Transverse colon (tissue), 4 donors: ENCODE measurements at regions not wholly inside any gene's neighbourhood (a gene's known extent, or its start where the extent isn't known, plus 50 kb on each side); places are given as distances from the start of the nearest gene placed in this dataset.

Experiments used
- DNase-seq: peaks from one replicate; pipeline ENCODE4 v3.0.0-alpha.2; 2019
- H3K27ac ChIP-seq, 4 donors: fragments of 200-600 bp; sonication (generic); 2 replicates each; pipeline ENCODE4 v1.5.1; 2016 to 2018; ENCODE audit warnings: inconsistent platforms in 4 of 4
- H3K27me3 ChIP-seq: fragments of 200-600 bp; sonication (generic); 2 replicates; pipeline ENCODE4 v1.5.1; 2017; ENCODE audit warnings: inconsistent platforms
- H3K36me3 ChIP-seq, 4 donors: fragments of 200-600 bp; sonication (generic); 2 replicates each; pipeline ENCODE4 v1.5.1; 2017 to 2019; ENCODE audit warnings: inconsistent platforms in 4 of 4
- H3K4me1 ChIP-seq, 4 donors: fragments of 200-600 bp; sonication (generic); 2 replicates each; pipeline ENCODE4 v1.5.1; 2017 to 2020; ENCODE audit warnings: inconsistent platforms in 4 of 4
- H3K4me3 ChIP-seq, 4 donors: fragments of 200-600 bp; sonication (generic); 1 replicate in 1 of 4; 2 replicates in 3 of 4; pipeline versions ENCODE4 v1.5.1 to v1.6.1; 2017 to 2019; ENCODE audit warnings: inconsistent platforms in 4 of 4
- H3K9me3 ChIP-seq, 2 donors: fragments of 200-600 bp; sonication (generic); 2 replicates each; pipeline ENCODE4 v1.5.1; 2017 to 2019; ENCODE audit warnings: inconsistent platforms in 2 of 2
- EP300 ChIP-seq: sonication (generic); formaldehyde crosslinking; IDR thresholded peaks from one replicate; pipeline ENCODE4 v1.6.1; 2017; ENCODE audit warnings: antibody characterized with exemption, low read depth
- POLR2A ChIP-seq: fragments of 450-650 bp; IDR thresholded peaks from one replicate; pipeline ENCODE4 v1.6.1; 2016; ENCODE audit warnings: antibody characterized with exemption, mild to moderate bottlenecking, moderate library complexity
- POLR2AphosphoS5 ChIP-seq, 3 donors: sonication (generic); formaldehyde crosslinking; IDR thresholded peaks; one replicate each; pipeline ENCODE4 v1.6.1; 2016; ENCODE audit warnings: antibody characterized with exemption in 3 of 3
- WGBS, 2 donors: methylation state at CpG; one replicate each; pipeline ENCODE4 v1.1.5; 2018; ENCODE audit warnings: low coverage in 1 of 2; 5-methylcytosine and 5-hydroxymethylcytosine counted together
- in situ Hi-C, 4 donors: fragments of 200-750 bp; cut with MboI; loops; one replicate each; pipeline versions ENCODE4 v1.15.0 to v1.15.1; 2017; ENCODE audit warnings: low sequenced_read_pairs in 3 of 4, low pct_ligation_motif_present in 1 of 4, low pct_unique_long_range_greater_than_20kb in 1 of 4
- intact Hi-C: fragments of 100-400 bp; cut with DNase I; formaldehyde crosslinking; loops from one replicate; pipeline ENCODE4 v1.15.1; 2023; ENCODE audit warnings: low total_unique reads
- TF ChIP-seq, protein P1 (sequence below), 5 experiments: fragments of 200-600 bp in 3 of 5; fragments of 450-650 bp in 2 of 5; sonication (generic) in 3 of 5; IDR thresholded peaks; 1 replicate in 2 of 5; 2 replicates in 3 of 5; pipeline ENCODE4 v1.5.1; 2016 to 2017; ENCODE audit warnings: antibody characterized with exemption in 5 of 5, inconsistent platforms in 3 of 5, mild to moderate bottlenecking in 2 of 5, moderate library complexity in 1 of 5

DNA sequence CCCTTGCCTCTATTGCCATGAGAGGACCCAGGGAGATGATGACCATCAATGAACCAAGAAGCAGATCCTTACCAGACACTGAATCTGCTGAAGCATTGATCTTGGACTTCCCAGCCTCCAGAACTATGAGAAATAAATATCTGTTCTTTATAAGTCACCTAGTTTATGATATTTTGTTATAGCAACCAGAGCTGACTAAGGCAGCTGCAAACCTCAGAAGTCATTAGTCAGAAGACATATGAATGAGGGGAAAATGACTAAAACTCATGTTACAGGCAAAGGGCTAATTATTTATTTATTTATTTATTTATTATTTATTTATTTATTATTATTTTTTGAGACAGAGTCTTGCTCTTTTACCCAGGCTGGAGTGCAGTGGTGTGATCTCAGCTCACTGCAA is 321.1 kb downstream of the TGFB2 start:
- TF ChIP-seq EP300 (no peak), POLR2AphosphoS5 (IDR thresholded peaks at IDR 0.05) (no peak), POLR2A (no peak)
- TF ChIP-seq, protein P1, sequence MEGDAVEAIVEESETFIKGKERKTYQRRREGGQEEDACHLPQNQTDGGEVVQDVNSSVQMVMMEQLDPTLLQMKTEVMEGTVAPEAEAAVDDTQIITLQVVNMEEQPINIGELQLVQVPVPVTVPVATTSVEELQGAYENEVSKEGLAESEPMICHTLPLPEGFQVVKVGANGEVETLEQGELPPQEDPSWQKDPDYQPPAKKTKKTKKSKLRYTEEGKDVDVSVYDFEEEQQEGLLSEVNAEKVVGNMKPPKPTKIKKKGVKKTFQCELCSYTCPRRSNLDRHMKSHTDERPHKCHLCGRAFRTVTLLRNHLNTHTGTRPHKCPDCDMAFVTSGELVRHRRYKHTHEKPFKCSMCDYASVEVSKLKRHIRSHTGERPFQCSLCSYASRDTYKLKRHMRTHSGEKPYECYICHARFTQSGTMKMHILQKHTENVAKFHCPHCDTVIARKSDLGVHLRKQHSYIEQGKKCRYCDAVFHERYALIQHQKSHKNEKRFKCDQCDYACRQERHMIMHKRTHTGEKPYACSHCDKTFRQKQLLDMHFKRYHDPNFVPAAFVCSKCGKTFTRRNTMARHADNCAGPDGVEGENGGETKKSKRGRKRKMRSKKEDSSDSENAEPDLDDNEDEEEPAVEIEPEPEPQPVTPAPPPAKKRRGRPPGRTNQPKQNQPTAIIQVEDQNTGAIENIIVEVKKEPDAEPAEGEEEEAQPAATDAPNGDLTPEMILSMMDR (IDR thresholded peaks at IDR 0.05) = no peak
- Histone ChIP-seq H3K27ac (no peak overlapping the region), H3K9me3 (no peaks in the 10 kb centered on the region), H3K36me3 (no peaks in the 10 kb centered on the region), H3K27me3 (no peaks in the 10 kb centered on the region), H3K4me3 (no peak overlapping the region), H3K4me1 (no peaks in the 10 kb centered on the region)
- intact Hi-C loops (no loop called here), in situ Hi-C loops (no loop called here)
- no peak for DNase-seq

DNA sequence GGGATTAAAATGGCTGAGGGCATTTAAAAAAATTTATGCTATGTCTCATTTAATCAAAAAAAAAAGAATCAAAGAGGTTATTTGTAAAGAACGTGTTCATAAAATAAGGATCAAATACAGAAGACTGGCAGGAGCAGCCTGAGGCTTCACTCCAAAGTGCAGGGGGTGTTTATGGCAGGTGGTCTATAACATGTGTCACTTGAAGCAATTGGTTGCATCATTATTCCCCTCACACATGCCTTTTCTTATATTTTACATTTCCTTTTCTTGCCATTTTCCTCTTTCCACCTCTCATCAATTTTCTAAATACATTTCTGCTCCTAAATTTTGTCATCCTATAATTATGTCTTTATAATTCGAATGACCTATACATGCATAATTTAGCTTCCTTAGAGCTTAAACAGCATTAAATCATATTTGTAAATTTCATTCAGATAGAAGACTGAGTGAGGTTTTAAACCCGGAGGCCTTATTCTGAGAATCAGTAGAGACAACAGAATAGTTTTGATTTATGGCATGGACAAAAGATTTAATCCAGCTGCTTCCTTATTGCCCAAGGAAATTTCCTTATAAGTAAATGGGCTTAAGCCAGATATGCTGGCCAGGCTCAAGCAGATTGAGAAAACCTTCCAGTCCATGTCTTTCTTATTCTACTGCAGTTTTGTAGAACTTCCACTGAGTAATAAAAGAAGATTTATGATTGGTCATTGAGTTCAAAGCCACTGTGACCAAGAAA is 322.8 kb downstream of the TGFB2 start:
- in situ Hi-C loops (no loop called here), intact Hi-C loops (no loop called here)
- Histone ChIP-seq H3K9me3 (no peaks in the 10 kb centered on the region), H3K4me1 (no peaks in the 10 kb centered on the region), H3K27me3 (no peaks in the 10 kb centered on the region), H3K27ac (no peak overlapping the region), H3K4me3 (no peak overlapping the region), H3K36me3 (no peaks in the 10 kb centered on the region)
- WGBS, 2 donors = 60 to 62% methylated on average over 3 of the region's 3 CpGs
- no peak for DNase-seq
- TF ChIP-seq, protein P1 (IDR thresholded peaks at IDR 0.05) = no peak
- TF ChIP-seq EP300 (no peak), POLR2A (no peak), POLR2AphosphoS5 (IDR thresholded peaks at IDR 0.05) (no peak)

DNA sequence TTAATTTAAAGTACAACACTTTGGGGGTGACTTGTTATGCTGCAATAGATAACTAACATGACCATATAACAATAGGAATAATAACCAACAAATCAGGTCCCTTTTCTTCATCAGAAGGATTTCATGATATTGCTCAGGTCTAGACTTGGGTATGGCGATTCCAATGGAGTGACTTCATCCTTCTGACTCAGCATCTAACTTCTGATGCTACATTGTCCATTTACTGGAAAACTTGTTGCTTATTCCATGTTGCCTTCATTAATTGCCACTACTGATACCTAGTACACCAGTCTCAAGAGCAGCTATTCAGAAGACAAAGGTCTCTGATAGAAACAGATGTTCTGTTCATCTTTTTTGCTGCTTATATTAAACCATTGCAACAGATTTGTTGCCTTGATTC is 324.3 kb downstream of the TGFB2 start:
- no peak for DNase-seq
- no peaks in the 10 kb centered on the region for H3K36me3 ChIP-seq
- 83 to 86% methylated on average over 1 of the region's 1 CpG for WGBS, 2 donors
- in situ Hi-C loops (no loop called here), intact Hi-C loops (no loop called here)
- H3K27me3 ChIP-seq = no peaks in the 10 kb centered on the region
- H3K9me3 ChIP-seq = no peaks in the 10 kb centered on the region
- no peaks in the 10 kb centered on the region for H3K4me1 ChIP-seq
- no peak overlapping the region for H3K4me3 ChIP-seq
- TF ChIP-seq POLR2A = no peak
- H3K27ac ChIP-seq = no peak overlapping the region

DNA sequence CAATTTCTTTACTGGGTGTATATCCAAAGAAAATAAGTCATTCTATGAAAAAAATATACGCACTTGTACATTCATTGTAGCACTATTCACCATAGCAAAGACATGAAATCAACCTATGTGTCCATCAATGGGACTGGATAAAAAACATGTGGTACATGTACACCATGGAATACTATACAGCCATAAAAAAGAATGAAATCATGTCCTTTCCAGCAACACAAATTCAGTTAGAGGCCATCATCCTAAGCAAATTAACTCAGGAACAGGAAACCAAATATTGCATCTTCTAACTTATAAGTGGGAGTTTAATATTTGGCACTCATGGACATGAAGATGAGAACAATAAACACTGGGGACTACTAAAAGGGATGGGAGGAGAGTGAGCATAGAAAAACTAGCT is 325.7 kb downstream of the TGFB2 start:
- intact Hi-C loops = no loop called here
- in situ Hi-C loops = no loop called here
- 100% methylated on average over 1 of the region's 1 CpG for WGBS, 2 donors

More for the DNA sequence above, 325.7 kb downstream of the TGFB2 start:
- Histone ChIP-seq H3K27me3 (no peaks in the 10 kb centered on the region), H3K36me3 (no peaks in the 10 kb centered on the region), H3K4me1 (no peaks in the 10 kb centered on the region), H3K4me3 (no peak overlapping the region), H3K27ac (no peak overlapping the region), H3K9me3 (no peaks in the 10 kb centered on the region)
- no peak for TF ChIP-seq POLR2A
- TF ChIP-seq EP300 = no peak
- TF ChIP-seq POLR2AphosphoS5 (IDR thresholded peaks at IDR 0.05) = no peak
- TF ChIP-seq, protein P1 (IDR thresholded peaks at IDR 0.05) = no peak
- DNase-seq = no peak
